HCT116 (cell line): ENCODE measurements at regions not wholly inside any gene's neighbourhood (a gene's known extent, or its start where the extent isn't known, plus 50 kb on each side); places are given as distances from the start of the nearest gene placed in this dataset.

Experiments used
- ATAC-seq: fragments of 200-7000 bp; cut with Tn5 transposase; 2 replicates; pipeline ENCODE4 v1.9.1; 2020; ENCODE audit warnings: mild to moderate bottlenecking, moderate library complexity
- BruUV-seq: library from RNA; stranded (reverse); fragments of 400-500 nt; replicated peaks from 2 replicates; lab custom pipeline; 2021; lab: Mats Ljungman, UMichigan
- CTCF ChIA-PET: fragments of 300-600 bp; sonication (Branson Sonifier 250); formaldehyde crosslinking; loops from one replicate; lab custom pipeline; 2021; ENCODE audit warnings: antibody characterized with exemption; lab: Charles Lee
- POLR2A ChIA-PET: fragments of 300-600, 350-600 bp; sonication (Branson Sonifier 250); formaldehyde crosslinking; loops from one replicate; lab custom pipeline; 2021; ENCODE audit warnings: antibody characterized with exemption; lab: Charles Lee
- RAD21 ChIA-PET, 2 experiments: fragments of 300-600 bp; sonication (Branson Sonifier 250); formaldehyde crosslinking; loops; one replicate each; lab custom pipeline; 2023; ENCODE audit warnings: low total read pairs in 2 of 2; ENCODE audit not compliant: uncharacterized antibody in 2 of 2, unreplicated experiment in 2 of 2, low non-redundant PET in 1 of 2; lab: Charles Lee
- DNase-seq: peaks from one replicate; pipeline ENCODE4 v3.0.0-alpha.2; 2010; ENCODE audit warnings: low read depth, low spot score
- H2AFZ ChIP-seq: fragments of 200-600 bp; shearing (Covaris generic), sonication (generic); 2 replicates; pipeline ENCODE4 v1.6.1; 2017; ENCODE audit warnings: low read depth, mixed run types, mixed read lengths, antibody characterized with exemption, low read length; ENCODE audit not compliant: poor library complexity, severe bottlenecking
- H3K27ac ChIP-seq: 2 replicates; pipeline ENCODE4 v1.5.1; 2012; ENCODE audit warnings: low read depth, low read length
- H3K27me3 ChIP-seq: fragments of 200-600 bp; sonication (generic); 2 replicates; pipeline ENCODE4 v1.6.1; 2016; ENCODE audit warnings: mixed run types, low read length, mixed read lengths; ENCODE audit not compliant: insufficient read depth
- H3K36me3 ChIP-seq, 2 experiments: fragments of 200-500 bp in 1 of 2; fragments of 200-600 bp in 1 of 2; sonication (Bioruptor generic) in 1 of 2; sonication (generic) in 1 of 2; 2 replicates each; pipeline versions ENCODE4 v1.5.1 to v1.6.1; 2014 to 2016; ENCODE audit warnings: low read length in 2 of 2, inconsistent platforms in 1 of 2, mixed read lengths in 1 of 2, mixed run types in 1 of 2; ENCODE audit not compliant: insufficient read depth in 2 of 2, control insufficient read depth in 1 of 2
- H3K4me1 ChIP-seq, 2 experiments: fragments of 200-600 bp in 1 of 2; sonication (generic) in 1 of 2; 2 replicates each; pipeline versions ENCODE4 v1.5.1 to v1.6.1; 2012 to 2017; ENCODE audit warnings: low read length in 2 of 2, inconsistent platforms in 1 of 2, mild to moderate bottlenecking in 1 of 2, mixed read lengths in 1 of 2, mixed run types in 1 of 2, moderate library complexity in 1 of 2; ENCODE audit not compliant: insufficient read depth in 2 of 2, control insufficient read depth in 1 of 2
- H3K4me2 ChIP-seq: fragments of 200-600 bp; sonication (generic); 2 replicates; pipeline ENCODE4 v1.6.1; 2017; ENCODE audit warnings: mixed run types, low read length, mixed read lengths
- H3K4me3 ChIP-seq, 2 experiments: fragments of 200-600 bp in 1 of 2; sonication (generic) in 1 of 2; replicated peaks in 1 of 2; 2 replicates each; pipeline ENCODE4 v1.5.1; 2011 to 2016; ENCODE audit warnings: low read length in 2 of 2, control low read depth in 1 of 2, low read depth in 1 of 2, mild to moderate bottlenecking in 1 of 2, mixed read lengths in 1 of 2, mixed run types in 1 of 2
- H3K79me2 ChIP-seq: fragments of 200-600 bp; sonication (generic); 2 replicates; pipeline ENCODE4 v1.6.1; 2017; ENCODE audit warnings: mild to moderate bottlenecking, mixed run types, low read length, moderate library complexity, mixed read lengths; ENCODE audit not compliant: insufficient read depth
- H3K9ac ChIP-seq: fragments of 200-600 bp; sonication (generic); 2 replicates; pipeline ENCODE4 v1.6.1; 2016; ENCODE audit warnings: low read length, mixed read lengths
- H3K9me2 ChIP-seq: fragments of 200-600 bp; sonication (generic), shearing (Covaris generic); 2 replicates; pipeline ENCODE4 v1.6.1; 2017; ENCODE audit warnings: mixed run types, mild to moderate bottlenecking, moderate library complexity; ENCODE audit not compliant: insufficient read depth
- H3K9me3 ChIP-seq, 2 experiments: fragments of 200-500 bp in 1 of 2; fragments of 200-600 bp in 1 of 2; sonication (Bioruptor generic) in 1 of 2; sonication (generic) in 1 of 2; 2 replicates each; pipeline ENCODE4 v1.6.1; 2014 to 2017; ENCODE audit warnings: low read length in 2 of 2, mixed read lengths in 2 of 2, inconsistent platforms in 1 of 2, low read depth in 1 of 2, mild to moderate bottlenecking in 1 of 2, mixed run types in 1 of 2, moderate library complexity in 1 of 2; ENCODE audit not compliant: control insufficient read depth in 1 of 2, insufficient read depth in 1 of 2
- H4K20me1 ChIP-seq: fragments of 200-600 bp; sonication (generic), shearing (Covaris generic); 2 replicates; pipeline ENCODE4 v1.6.1; 2017; ENCODE audit warnings: mixed run types, mild to moderate bottlenecking, moderate library complexity; ENCODE audit not compliant: insufficient read depth
- ATF3 ChIP-seq: IDR thresholded peaks from 2 replicates; pipeline ENCODE4 v1.6.1; 2012
- CBX3 ChIP-seq: IDR thresholded peaks from 2 replicates; pipeline ENCODE4 v1.6.1; 2012; ENCODE audit warnings: low read depth
- CTCF ChIP-seq, 3 experiments: fragments of 200-600 bp in 1 of 3; sonication (generic) in 1 of 3; IDR thresholded peaks in 2 of 3; conservative IDR thresholded peaks in 1 of 3; 2 replicates each; pipeline ENCODE4 v1.5.1; 2012 to 2017; ENCODE audit warnings: low read depth in 2 of 3, low read length in 2 of 3, antibody characterized with exemption in 1 of 3, borderline replicate concordance in 1 of 3, control low read depth in 1 of 3, mild to moderate bottlenecking in 1 of 3, mixed read lengths in 1 of 3, mixed run types in 1 of 3, moderate library complexity in 1 of 3; ENCODE audit not compliant: insufficient read depth in 1 of 3
- EGR1 ChIP-seq: IDR thresholded peaks from 2 replicates; pipeline ENCODE4 v1.6.1; 2012; ENCODE audit warnings: low read depth
- EZH2 ChIP-seq: fragments of 200-600 bp; sonication (generic); IDR thresholded peaks from 2 replicates; pipeline ENCODE4 v1.6.1; 2017; ENCODE audit warnings: antibody characterized with exemption, mixed run types
- JUND ChIP-seq: IDR thresholded peaks from 2 replicates; pipeline ENCODE4 v1.6.1; 2012
- MAX ChIP-seq: IDR thresholded peaks from 2 replicates; pipeline ENCODE4 v1.6.1; 2012
- POLR2AphosphoS5 ChIP-seq: IDR thresholded peaks from 2 replicates; pipeline ENCODE4 v1.6.1; 2011; ENCODE audit warnings: mild to moderate bottlenecking, low read depth, low read length, moderate library complexity
- RAD21 ChIP-seq: IDR thresholded peaks from 2 replicates; pipeline ENCODE4 v1.6.1; 2012; ENCODE audit warnings: low read depth, mild to moderate bottlenecking
- REST ChIP-seq: IDR thresholded peaks from 2 replicates; pipeline ENCODE4 v1.6.1; 2012; ENCODE audit warnings: low read depth
- SP1 ChIP-seq: IDR thresholded peaks from 2 replicates; pipeline ENCODE4 v1.6.1; 2012; ENCODE audit warnings: low read depth
- SRF ChIP-seq: IDR thresholded peaks from 2 replicates; pipeline ENCODE4 v1.6.1; 2012; ENCODE audit warnings: low read depth
- TCF7L2 ChIP-seq: IDR thresholded peaks from 2 replicates; pipeline ENCODE4 v1.7.0; 2011; ENCODE audit warnings: borderline replicate concordance, inconsistent platforms; ENCODE audit not compliant: insufficient read depth, insufficient read length; ENCODE audit errors: extremely low read depth
- ZBTB33 ChIP-seq: IDR thresholded peaks from 2 replicates; pipeline ENCODE4 v1.6.1; 2011; ENCODE audit warnings: mild to moderate bottlenecking, low read length, moderate library complexity; ENCODE audit not compliant: insufficient replicate concordance; ENCODE audit errors: extremely low read depth
- ZNF274 ChIP-seq: fragments of 200-500 bp; sonication (Bioruptor generic); IDR thresholded peaks from 2 replicates; pipeline ENCODE4 v1.6.1; 2014; ENCODE audit warnings: mild to moderate bottlenecking, low read depth, low read length, inconsistent platforms
- intact Hi-C: fragments of 100-400 bp; cut with micrococcal nuclease; formaldehyde crosslinking; loops from 2 replicates; pipeline ENCODE4 v1.10.0; 2022

- Histone ChIP-seq H3K36me3 (no peaks in the 10 kb centered on the region; a peak in 1 of 4 replicates), H2AFZ (no peak overlapping the region), H4K20me1 (no peaks in the 10 kb centered on the region), H3K4me3 (no peak overlapping the region), H3K27ac (no peak overlapping the region), H3K9ac (no peak overlapping the region), H3K9me2 (no peaks in the 10 kb centered on the region), H3K9me3 (peaks cover 0 to 3% of the 10 kb centered on the region in 2 experiments; a peak in 2 of 4 replicates), H3K4me2 (no peak overlapping the region), H3K79me2 (no peaks in the 10 kb centered on the region), H3K27me3 (no peaks in the 10 kb centered on the region), H3K4me1 (no peaks in the 10 kb centered on the region)
- CTCF ChIA-PET, result no interaction called here
- intact Hi-C loops, result no loop called here
- BruUV-seq, result no TSS peak
- no peak for DNase-seq
- no peak for TF ChIP-seq ATF3
- no peak for TF ChIP-seq RAD21
- TF ChIP-seq EZH2, result no peak
- no peak for TF ChIP-seq JUND
- TF ChIP-seq EGR1, result no peak
- TF ChIP-seq REST, result no peak
- no peak for TF ChIP-seq ZNF274
- no peak for TF ChIP-seq SRF
- no peak for TF ChIP-seq SP1
- TF ChIP-seq ZBTB33, result no peak
- no peak for TF ChIP-seq CBX3
- no peak for TF ChIP-seq CTCF (IDR thresholded peaks at IDR 0.05 in 2 of 3, conservative IDR thresholded peaks at IDR 0.05 in 1 of 3; ENCODE audit: borderline replicate concordance in 1 of 3, insufficient read depth in 1 of 3, low read depth in 2 of 3, low read length in 2 of 3)
- no peak for TF ChIP-seq TCF7L2
- TF ChIP-seq POLR2AphosphoS5, result no peak
- no peak for TF ChIP-seq MAX
- POLR2A ChIA-PET, result no interaction called here
- no peak for ATAC-seq
- RAD21 ChIA-PET, result no interaction called here
Observed at GRCh38 chr7:68865351-68866199, 732.7 kb upstream of the AUTS2 start.
